ENCODE measurements at regions not wholly inside any gene's neighbourhood (a gene's known extent, or its start where the extent isn't known, plus 50 kb on each side); places are given as distances from the start of the nearest gene placed in this dataset.

DNA sequence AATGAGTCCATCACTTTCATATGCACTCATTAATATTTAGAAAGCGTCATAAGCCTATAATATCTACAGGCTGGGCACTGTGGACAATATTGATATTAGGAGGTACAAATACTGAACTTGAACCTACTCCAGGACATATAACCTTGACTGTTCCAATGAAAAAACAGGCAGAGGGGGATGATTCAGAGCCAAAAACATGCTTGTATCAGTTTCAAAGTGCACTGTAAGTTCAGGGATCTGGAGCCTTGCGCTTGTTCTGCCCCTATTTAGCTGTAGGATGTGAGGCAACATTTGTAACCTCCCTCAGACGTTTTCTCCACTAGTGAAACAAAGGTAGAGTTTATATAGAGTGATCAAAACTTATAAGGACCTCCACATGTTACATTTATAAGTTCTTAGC is 246.1 kb upstream of the GYPC start:
- no peak overlapping the region for H3K4me3 ChIP-seq
- DNase-seq (ENCODE audit: low read depth in 1 of 2, low spot score in 1 of 2), result no peak
- H3K9me3 ChIP-seq (ENCODE audit: low read depth), result no peaks in the 10 kb centered on the region
- H3K27ac ChIP-seq, result no peak overlapping the region
- no peaks in the 10 kb centered on the region for H3K4me1 ChIP-seq (ENCODE audit: low read depth)
- H3K27me3 ChIP-seq, result peaks cover 3% of the 10 kb centered on the region
- no peaks in the 10 kb centered on the region for H3K36me3 ChIP-seq
- TF ChIP-seq, protein P1, sequence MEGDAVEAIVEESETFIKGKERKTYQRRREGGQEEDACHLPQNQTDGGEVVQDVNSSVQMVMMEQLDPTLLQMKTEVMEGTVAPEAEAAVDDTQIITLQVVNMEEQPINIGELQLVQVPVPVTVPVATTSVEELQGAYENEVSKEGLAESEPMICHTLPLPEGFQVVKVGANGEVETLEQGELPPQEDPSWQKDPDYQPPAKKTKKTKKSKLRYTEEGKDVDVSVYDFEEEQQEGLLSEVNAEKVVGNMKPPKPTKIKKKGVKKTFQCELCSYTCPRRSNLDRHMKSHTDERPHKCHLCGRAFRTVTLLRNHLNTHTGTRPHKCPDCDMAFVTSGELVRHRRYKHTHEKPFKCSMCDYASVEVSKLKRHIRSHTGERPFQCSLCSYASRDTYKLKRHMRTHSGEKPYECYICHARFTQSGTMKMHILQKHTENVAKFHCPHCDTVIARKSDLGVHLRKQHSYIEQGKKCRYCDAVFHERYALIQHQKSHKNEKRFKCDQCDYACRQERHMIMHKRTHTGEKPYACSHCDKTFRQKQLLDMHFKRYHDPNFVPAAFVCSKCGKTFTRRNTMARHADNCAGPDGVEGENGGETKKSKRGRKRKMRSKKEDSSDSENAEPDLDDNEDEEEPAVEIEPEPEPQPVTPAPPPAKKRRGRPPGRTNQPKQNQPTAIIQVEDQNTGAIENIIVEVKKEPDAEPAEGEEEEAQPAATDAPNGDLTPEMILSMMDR (IDR thresholded peaks at IDR 0.05; ENCODE audit: low read depth, low read length), result no peak

DNA sequence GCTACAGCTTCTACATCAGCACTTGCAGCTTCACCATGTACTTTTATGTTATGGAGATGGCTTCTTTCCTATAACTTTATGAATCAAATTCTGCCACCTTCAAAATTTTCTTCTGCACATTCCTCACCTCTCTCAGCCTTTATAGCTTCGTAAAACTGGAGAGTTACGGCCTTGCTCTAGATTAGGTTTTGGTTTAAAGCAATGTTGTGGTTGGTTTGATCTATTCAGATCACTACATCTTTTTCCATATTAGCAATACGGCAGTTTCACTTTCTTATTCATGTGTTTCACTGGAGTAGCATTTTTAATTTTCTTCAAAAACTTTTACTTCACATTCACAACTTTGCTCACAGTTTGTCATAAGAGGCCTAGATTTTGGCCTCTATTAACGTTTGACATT is 242.9 kb upstream of the GYPC start:
- H3K4me3 ChIP-seq, result no peak overlapping the region
- TF ChIP-seq, protein P1 (IDR thresholded peaks at IDR 0.05; ENCODE audit: low read depth, low read length), result no peak
- DNase-seq (ENCODE audit: low read depth in 1 of 2, low spot score in 1 of 2), result no peak
- no peak overlapping the region for H3K27ac ChIP-seq
- H3K36me3 ChIP-seq, result no peaks in the 10 kb centered on the region
- H3K4me1 ChIP-seq (ENCODE audit: low read depth), result no peaks in the 10 kb centered on the region
- H3K9me3 ChIP-seq (ENCODE audit: low read depth), result no peaks in the 10 kb centered on the region
- peaks cover 3% of the 10 kb centered on the region for H3K27me3 ChIP-seq

DNA sequence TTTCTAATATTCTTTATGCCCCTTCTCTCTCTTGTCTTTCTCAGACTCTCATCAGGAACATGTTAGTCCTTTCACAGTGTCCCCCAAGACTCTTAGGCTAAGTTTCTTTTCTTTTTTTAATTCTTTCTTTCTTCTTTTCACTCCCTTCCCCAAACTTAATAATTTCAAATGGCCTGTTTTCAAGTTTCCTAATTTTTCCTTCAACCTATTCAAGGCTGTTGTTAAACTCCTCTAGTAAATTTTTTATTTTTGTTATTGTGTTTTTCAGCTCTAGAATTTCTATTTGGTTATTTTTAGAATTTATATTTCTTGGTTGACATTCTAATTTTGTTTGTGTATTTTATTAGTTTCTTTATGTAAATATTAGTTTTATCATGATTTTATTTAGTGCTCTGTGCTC is 236.6 kb upstream of the GYPC start:
- TF ChIP-seq, protein P1 (IDR thresholded peaks at IDR 0.05; ENCODE audit: low read depth, low read length), result no peak

DNA sequence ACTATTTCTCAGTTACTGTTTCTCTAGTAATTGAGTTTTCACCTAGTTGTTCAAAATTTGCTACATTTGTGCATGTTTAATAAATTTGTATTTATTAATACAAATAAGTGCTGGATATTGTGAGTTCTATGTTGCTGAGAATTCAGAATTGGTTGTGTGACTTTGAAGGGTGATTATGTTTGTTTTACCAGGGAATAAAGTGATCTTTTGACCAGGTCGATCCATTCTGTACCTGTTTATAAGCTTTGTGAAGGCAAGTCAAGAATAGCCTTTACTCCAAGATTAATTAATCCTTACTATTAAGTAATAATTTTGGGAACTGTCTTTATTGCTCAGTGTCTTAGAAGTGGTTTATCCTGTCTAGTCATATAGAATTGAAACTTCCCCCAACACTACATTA is 230.0 kb upstream of the GYPC start:
- Histone ChIP-seq H3K27me3 (no peaks in the 10 kb centered on the region), H3K4me1 (ENCODE audit: low read depth) (no peaks in the 10 kb centered on the region), H3K36me3 (no peaks in the 10 kb centered on the region), H3K27ac (no peak overlapping the region), H3K4me3 (no peak overlapping the region), H3K9me3 (ENCODE audit: low read depth) (no peaks in the 10 kb centered on the region)
- no peak for DNase-seq (ENCODE audit: low read depth in 1 of 2, low spot score in 1 of 2)
- TF ChIP-seq, protein P1 (IDR thresholded peaks at IDR 0.05; ENCODE audit: low read depth, low read length), result no peak

More for the DNA sequence above, 236.6 kb upstream of the GYPC start:
- Histone ChIP-seq H3K4me3 (no peak overlapping the region), H3K9me3 (ENCODE audit: low read depth) (no peaks in the 10 kb centered on the region), H3K36me3 (no peaks in the 10 kb centered on the region), H3K27ac (no peak overlapping the region), H3K4me1 (ENCODE audit: low read depth) (no peaks in the 10 kb centered on the region), H3K27me3 (no peaks in the 10 kb centered on the region)
- no peak for DNase-seq (ENCODE audit: low read depth in 1 of 2, low spot score in 1 of 2)

DNA sequence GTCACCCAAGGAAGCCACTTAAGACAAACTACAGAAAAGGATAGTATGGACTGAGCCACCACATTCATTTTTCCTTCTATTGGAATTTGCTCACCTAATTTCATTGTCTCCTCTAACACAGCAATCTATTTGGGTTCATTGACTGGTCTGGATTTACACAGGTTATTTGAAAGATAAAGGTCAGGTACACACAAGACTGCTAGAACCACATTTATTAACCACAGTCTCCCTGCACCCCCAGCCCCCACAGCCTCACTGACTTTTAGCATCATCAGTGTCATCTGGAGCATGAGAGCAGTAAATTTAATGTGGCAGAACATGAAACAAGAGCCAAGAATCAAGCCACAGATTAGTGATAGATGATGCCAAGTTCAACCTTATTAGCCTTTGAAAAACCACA is 226.9 kb upstream of the GYPC start:
- no peaks in the 10 kb centered on the region for H3K4me1 ChIP-seq (ENCODE audit: low read depth)
- no peak overlapping the region for H3K27ac ChIP-seq
- H3K27me3 ChIP-seq, result no peaks in the 10 kb centered on the region
- TF ChIP-seq, protein P1 (IDR thresholded peaks at IDR 0.05; ENCODE audit: low read depth, low read length), result no peak
- H3K36me3 ChIP-seq, result no peaks in the 10 kb centered on the region
- no peak for DNase-seq (ENCODE audit: low read depth in 1 of 2, low spot score in 1 of 2)
- H3K9me3 ChIP-seq (ENCODE audit: low read depth), result no peaks in the 10 kb centered on the region
- H3K4me3 ChIP-seq, result no peak overlapping the region

DNA sequence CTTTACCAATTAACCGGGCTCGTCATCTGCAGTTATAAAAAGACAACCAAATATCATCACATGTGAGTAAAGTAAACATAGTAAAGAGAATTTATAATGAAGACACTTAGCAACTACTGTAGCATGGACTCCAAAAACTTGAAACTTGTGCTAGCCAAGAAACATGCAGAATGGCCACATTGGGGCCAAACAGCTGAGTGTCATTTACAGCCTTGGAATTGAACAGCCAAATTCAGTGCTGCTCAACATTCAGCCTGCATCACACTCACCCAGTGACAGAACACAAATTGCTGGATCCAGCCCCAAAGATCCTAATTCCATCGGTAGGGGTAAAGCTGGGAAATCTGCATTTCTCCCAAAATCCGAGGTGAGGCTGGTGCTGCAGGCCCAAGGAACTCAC is 224.8 kb upstream of the GYPC start:
- Histone ChIP-seq H3K27me3 (no peaks in the 10 kb centered on the region), H3K9me3 (ENCODE audit: low read depth) (no peaks in the 10 kb centered on the region), H3K36me3 (no peaks in the 10 kb centered on the region), H3K27ac (no peak overlapping the region), H3K4me1 (ENCODE audit: low read depth) (no peaks in the 10 kb centered on the region), H3K4me3 (no peak overlapping the region)
- no peak for DNase-seq (ENCODE audit: low read depth in 1 of 2, low spot score in 1 of 2)
- TF ChIP-seq, protein P1 (IDR thresholded peaks at IDR 0.05; ENCODE audit: low read depth, low read length), result no peak

Measured in cardiac muscle cell (in vitro differentiated cells and primary cell).